ENCODE measurements at regions not wholly inside any gene's neighbourhood (a gene's known extent, or its start where the extent isn't known, plus 50 kb on each side); places are given as distances from the start of the nearest gene placed in this dataset.

- TF ChIP-seq EZH2 (IDR thresholded peaks at IDR 0.05; ENCODE audit: low read length) = no peak
- TF ChIP-seq, protein P1, sequence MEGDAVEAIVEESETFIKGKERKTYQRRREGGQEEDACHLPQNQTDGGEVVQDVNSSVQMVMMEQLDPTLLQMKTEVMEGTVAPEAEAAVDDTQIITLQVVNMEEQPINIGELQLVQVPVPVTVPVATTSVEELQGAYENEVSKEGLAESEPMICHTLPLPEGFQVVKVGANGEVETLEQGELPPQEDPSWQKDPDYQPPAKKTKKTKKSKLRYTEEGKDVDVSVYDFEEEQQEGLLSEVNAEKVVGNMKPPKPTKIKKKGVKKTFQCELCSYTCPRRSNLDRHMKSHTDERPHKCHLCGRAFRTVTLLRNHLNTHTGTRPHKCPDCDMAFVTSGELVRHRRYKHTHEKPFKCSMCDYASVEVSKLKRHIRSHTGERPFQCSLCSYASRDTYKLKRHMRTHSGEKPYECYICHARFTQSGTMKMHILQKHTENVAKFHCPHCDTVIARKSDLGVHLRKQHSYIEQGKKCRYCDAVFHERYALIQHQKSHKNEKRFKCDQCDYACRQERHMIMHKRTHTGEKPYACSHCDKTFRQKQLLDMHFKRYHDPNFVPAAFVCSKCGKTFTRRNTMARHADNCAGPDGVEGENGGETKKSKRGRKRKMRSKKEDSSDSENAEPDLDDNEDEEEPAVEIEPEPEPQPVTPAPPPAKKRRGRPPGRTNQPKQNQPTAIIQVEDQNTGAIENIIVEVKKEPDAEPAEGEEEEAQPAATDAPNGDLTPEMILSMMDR (optimal IDR thresholded peaks at IDR 0.05 in 1 of 3, IDR thresholded peaks at IDR 0.05 in 1 of 3, conservative IDR thresholded peaks at IDR 0.05 in 1 of 3; ENCODE audit: extremely low read depth in 1 of 3, insufficient read depth in 2 of 3, low read length in 3 of 3) = no peak
These were observed 56.8 kb upstream of the SPACA1 start for GRCh38 chr6:87990871-87991270.

GRCh38 chr6:87982134-87982533, 65.5 kb upstream of the SPACA1 start:
- Histone ChIP-seq H4K20me1 (ENCODE audit: control insufficient read depth, extremely low read depth, insufficient read depth, low read length) (no peaks in the 10 kb centered on the region), H2AFZ (ENCODE audit: control insufficient read depth, low read length) (no peak overlapping the region), H3K36me3 (ENCODE audit: control insufficient read depth in 2 of 2, extremely low read depth in 1 of 2, insufficient read depth in 2 of 2, low read length in 2 of 2) (no peaks in the 10 kb centered on the region), H3K27ac (ENCODE audit: control insufficient read depth, insufficient read depth, low read length) (no peak overlapping the region), H3K9me3 (ENCODE audit: control insufficient read depth, low read depth, low read length) (no peaks in the 10 kb centered on the region), H3K9ac (ENCODE audit: control insufficient read depth, extremely low read depth, insufficient read depth, low read length) (no peak overlapping the region), H3K27me3 (ENCODE audit: control insufficient read depth, extremely low read depth, insufficient read depth, low read length) (no peaks in the 10 kb centered on the region), H3K4me3 (ENCODE audit: control insufficient read depth in 2 of 3, extremely low read depth in 1 of 3, insufficient read depth in 2 of 3, low read depth in 1 of 3, low read length in 3 of 3) (no peak overlapping the region), H3K9me1 (ENCODE audit: control insufficient read depth, extremely low read depth, insufficient read depth, low read length) (no peaks in the 10 kb centered on the region), H3K4me2 (ENCODE audit: control insufficient read depth, extremely low read depth, insufficient read depth, low read depth, low read length) (no peak overlapping the region), H3K4me1 (ENCODE audit: control insufficient read depth, extremely low read depth, insufficient read depth, low read length) (no peaks in the 10 kb centered on the region), H3K79me2 (ENCODE audit: control insufficient read depth, insufficient read depth, low read length) (no peaks in the 10 kb centered on the region)
- dilution Hi-C loops (cut with MboI; ENCODE audit: extremely low pct_ligation_motif_present, low sequenced_read_pairs) = no loop called here
- DNase-seq (ENCODE audit: low read depth, low spot score) (no peak), FAIRE-seq (no peak)
- no peak for TF ChIP-seq EZH2 (IDR thresholded peaks at IDR 0.05; ENCODE audit: low read length)
- TF ChIP-seq, protein P1 (optimal IDR thresholded peaks at IDR 0.05 in 1 of 3, IDR thresholded peaks at IDR 0.05 in 1 of 3, conservative IDR thresholded peaks at IDR 0.05 in 1 of 3; ENCODE audit: extremely low read depth in 1 of 3, insufficient read depth in 2 of 3, low read length in 3 of 3) = no peak

More at GRCh38 chr6:87990871-87991270, 56.8 kb upstream of the SPACA1 start:
- DNase-seq (ENCODE audit: low read depth, low spot score) = no peak
- FAIRE-seq = no peak
- dilution Hi-C loops (cut with MboI; ENCODE audit: extremely low pct_ligation_motif_present, low sequenced_read_pairs) = no loop called here
- Histone ChIP-seq H3K4me2 (ENCODE audit: control insufficient read depth, extremely low read depth, insufficient read depth, low read depth, low read length) (no peak overlapping the region), H3K27ac (ENCODE audit: control insufficient read depth, insufficient read depth, low read length) (no peak overlapping the region), H3K9me1 (ENCODE audit: control insufficient read depth, extremely low read depth, insufficient read depth, low read length) (no peaks in the 10 kb centered on the region), H3K9me3 (ENCODE audit: control insufficient read depth, low read depth, low read length) (no peaks in the 10 kb centered on the region), H3K79me2 (ENCODE audit: control insufficient read depth, insufficient read depth, low read length) (no peaks in the 10 kb centered on the region), H2AFZ (ENCODE audit: control insufficient read depth, low read length) (no peak overlapping the region), H3K4me3 (ENCODE audit: control insufficient read depth in 2 of 3, extremely low read depth in 1 of 3, insufficient read depth in 2 of 3, low read depth in 1 of 3, low read length in 3 of 3) (no peak overlapping the region), H3K36me3 (ENCODE audit: control insufficient read depth in 2 of 2, extremely low read depth in 1 of 2, insufficient read depth in 2 of 2, low read length in 2 of 2) (no peaks in the 10 kb centered on the region), H3K27me3 (ENCODE audit: control insufficient read depth, extremely low read depth, insufficient read depth, low read length) (no peaks in the 10 kb centered on the region), H3K4me1 (ENCODE audit: control insufficient read depth, extremely low read depth, insufficient read depth, low read length) (no peaks in the 10 kb centered on the region), H4K20me1 (ENCODE audit: control insufficient read depth, extremely low read depth, insufficient read depth, low read length) (no peaks in the 10 kb centered on the region), H3K9ac (ENCODE audit: control insufficient read depth, extremely low read depth, insufficient read depth, low read length) (no peak overlapping the region)
